HG03442 (cell line): ENCODE measurements at regions not wholly inside any gene's neighbourhood (a gene's known extent, or its start where the extent isn't known, plus 50 kb on each side); places are given as distances from the start of the nearest gene placed in this dataset.

ENCODE experiments used
- ATAC-seq: cut with Tn5 transposase; IDR thresholded peaks from one replicate; pipeline ENCODE4 v1.9.1; 2021; ENCODE audit warnings: mild to moderate bottlenecking, moderate library complexity; ENCODE audit not compliant: unreplicated experiment

GRCh38 chr2:37781028-37781427 is 109.6 kb upstream of the CDC42EP3 start:
- ATAC-seq = no peak

GRCh38 chr2:37782155-37782673 is 110.8 kb upstream of the CDC42EP3 start:
- ATAC-seq = no peak

GRCh38 chr2:37782721-37783371 is 111.4 kb upstream of the CDC42EP3 start:
- ATAC-seq = no peak

- ATAC-seq = no peak
These were observed 112.1 kb upstream of the CDC42EP3 start for GRCh38 chr2:37783545-37783944.

- ATAC-seq = no peak
These were observed 112.8 kb upstream of the CDC42EP3 start for GRCh38 chr2:37784071-37784758.

GRCh38 chr2:37784759-37785149 is 113.3 kb upstream of the CDC42EP3 start:
- ATAC-seq = no peak

GRCh38 chr2:37786191-37786698 is 114.8 kb upstream of the CDC42EP3 start:
- no peak for ATAC-seq

- no peak for ATAC-seq
These were observed 115.4 kb upstream of the CDC42EP3 start for GRCh38 chr2:37786854-37787253.

- ATAC-seq = no peak
These were observed 117.3 kb upstream of the CDC42EP3 start for GRCh38 chr2:37788602-37789209.

- no peak for ATAC-seq
These were observed 118.6 kb upstream of the CDC42EP3 start for GRCh38 chr2:37790019-37790418.

GRCh38 chr2:37790462-37790861 is 119.0 kb upstream of the CDC42EP3 start:
- no peak for ATAC-seq

GRCh38 chr2:37792366-37792765 is 120.9 kb upstream of the CDC42EP3 start:
- ATAC-seq = no peak

GRCh38 chr2:37793004-37793403 is 121.6 kb upstream of the CDC42EP3 start:
- ATAC-seq = no peak

GRCh38 chr2:37794717-37795116 is 123.3 kb upstream of the CDC42EP3 start:
- ATAC-seq = no peak

- no peak for ATAC-seq
These were observed 124.0 kb upstream of the CDC42EP3 start for GRCh38 chr2:37795456-37795855.

- no peak for ATAC-seq
These were observed 124.5 kb upstream of the CDC42EP3 start for GRCh38 chr2:37795938-37796337.

- ATAC-seq = no peak
These were observed 125.0 kb upstream of the CDC42EP3 start for GRCh38 chr2:37796481-37796880.

- ATAC-seq = no peak
These were observed 125.6 kb upstream of the CDC42EP3 start for GRCh38 chr2:37797081-37797480.

- no peak for ATAC-seq
These were observed 126.6 kb upstream of the RMDN2 start for GRCh38 chr2:37798315-37799005.

GRCh38 chr2:37800176-37800858 is 124.8 kb upstream of the RMDN2 start:
- ATAC-seq = no peak
